ENCODE measurements at regions not wholly inside any gene's neighbourhood (a gene's known extent, or its start where the extent isn't known, plus 50 kb on each side); places are given as distances from the start of the nearest gene placed in this dataset.

DNA sequence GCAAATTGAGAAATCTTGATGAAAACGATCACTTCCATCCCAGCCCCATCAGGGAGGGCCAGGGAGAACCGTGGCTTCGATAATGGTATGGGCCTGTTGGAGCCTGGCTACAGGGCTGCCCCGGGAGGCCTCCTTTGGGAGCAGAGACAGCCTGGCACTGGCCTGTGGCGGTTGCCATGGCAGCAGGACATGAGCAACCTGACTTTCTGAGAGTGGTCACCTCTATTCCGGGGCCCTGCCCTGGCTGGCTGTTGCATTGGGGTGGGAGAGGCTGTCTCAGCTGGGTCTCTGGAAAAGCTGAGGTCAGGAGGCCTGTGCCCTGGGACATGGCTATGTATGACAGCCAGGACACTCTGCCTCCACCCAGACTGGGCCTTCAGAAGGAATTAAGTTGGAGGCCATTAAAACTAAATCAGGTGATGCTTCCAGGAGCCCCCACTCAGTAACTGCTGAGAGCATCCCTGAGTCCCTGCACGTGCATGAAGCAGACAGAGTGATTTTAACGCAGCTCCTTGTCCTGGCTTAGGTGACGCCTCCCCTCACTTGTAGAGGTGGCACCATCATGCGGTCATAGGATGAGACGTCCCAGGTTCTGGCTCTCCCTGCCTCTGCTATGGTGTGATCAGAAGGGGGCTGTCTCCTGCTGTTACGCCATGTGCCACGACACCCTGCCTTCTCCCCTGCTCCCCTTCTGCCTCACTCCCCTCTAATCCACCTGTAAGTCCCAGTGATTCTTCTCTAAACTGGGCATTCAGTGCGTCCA, 126.3 kb downstream of the SLC25A47 start:
- no peaks in the 10 kb centered on the region for H4K20me1 ChIP-seq (ENCODE audit: control insufficient read depth, extremely low read depth, insufficient read depth, low read length)
- H3K27me3 ChIP-seq (ENCODE audit: control insufficient read depth, insufficient read depth, low read length): no peaks in the 10 kb centered on the region
- H3K36me3 ChIP-seq (ENCODE audit: control insufficient read depth, insufficient read depth, low read length): no peaks in the 10 kb centered on the region
- H3K9me3 ChIP-seq (ENCODE audit: control insufficient read depth, insufficient read depth, low read depth, low read length): no peaks in the 10 kb centered on the region
- TF ChIP-seq CTCF (conservative IDR thresholded peaks at IDR 0.05 in 1 of 2, IDR thresholded peaks at IDR 0.05 in 1 of 2; ENCODE audit: low read depth in 1 of 2, low read length in 2 of 2): no peak
- no peak for TF ChIP-seq EZH2 (IDR thresholded peaks at IDR 0.05; ENCODE audit: low read length, missing control alignments)
- H3K27ac ChIP-seq (ENCODE audit: insufficient read depth, low read length): no peak overlapping the region
- no peaks in the 10 kb centered on the region for H3K79me2 ChIP-seq (ENCODE audit: control insufficient read depth, insufficient read depth, low read length)
- H3K4me3 ChIP-seq (replicated peaks in 1 of 4; ENCODE audit: control extremely low read depth in 1 of 4, insufficient read depth in 1 of 4, low read depth in 3 of 4, low read length in 4 of 4): no peak overlapping the region
- no peak for DNase-seq (ENCODE audit: low read depth in 2 of 2)
- no peaks in the 10 kb centered on the region for H3K4me1 ChIP-seq (ENCODE audit: control insufficient read depth, extremely low read depth, insufficient read depth, low read length)
- H3K4me2 ChIP-seq (ENCODE audit: extremely low read depth, insufficient read depth, low read length): no peak overlapping the region
- no peak overlapping the region for H3K9ac ChIP-seq (ENCODE audit: insufficient read depth, low read length)
- H2AFZ ChIP-seq (ENCODE audit: low read length): no peak overlapping the region

DNA sequence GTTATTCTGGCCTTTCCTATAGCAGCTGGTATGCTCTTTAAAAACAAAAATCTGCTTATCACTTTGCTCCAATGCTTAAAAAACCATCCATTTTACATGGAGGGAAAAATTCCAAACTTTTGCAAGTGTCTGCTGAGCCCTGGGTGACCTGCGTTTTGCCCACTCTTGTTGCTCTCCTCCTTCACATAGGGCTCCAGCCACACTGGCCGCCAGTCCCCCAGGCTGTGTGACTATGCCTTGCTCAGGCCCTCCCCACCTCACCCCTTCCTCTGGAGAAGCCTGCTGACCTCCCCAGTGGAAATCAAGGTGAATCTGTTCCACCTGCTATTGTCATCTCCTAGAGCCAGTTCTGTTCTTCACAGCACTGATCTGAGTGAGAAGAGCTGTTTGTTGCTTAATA, 126.9 kb downstream of the SLC25A47 start:
- Histone ChIP-seq H2AFZ (ENCODE audit: low read length) (no peak overlapping the region), H3K79me2 (ENCODE audit: control insufficient read depth, insufficient read depth, low read length) (no peaks in the 10 kb centered on the region), H3K27ac (ENCODE audit: insufficient read depth, low read length) (no peak overlapping the region), H3K27me3 (ENCODE audit: control insufficient read depth, insufficient read depth, low read length) (no peaks in the 10 kb centered on the region), H3K4me1 (ENCODE audit: control insufficient read depth, extremely low read depth, insufficient read depth, low read length) (no peaks in the 10 kb centered on the region), H3K4me2 (ENCODE audit: extremely low read depth, insufficient read depth, low read length) (no peak overlapping the region), H4K20me1 (ENCODE audit: control insufficient read depth, extremely low read depth, insufficient read depth, low read length) (no peaks in the 10 kb centered on the region), H3K36me3 (ENCODE audit: control insufficient read depth, insufficient read depth, low read length) (no peaks in the 10 kb centered on the region), H3K4me3 (replicated peaks in 1 of 4; ENCODE audit: control extremely low read depth in 1 of 4, insufficient read depth in 1 of 4, low read depth in 3 of 4, low read length in 4 of 4) (no peak overlapping the region), H3K9me3 (ENCODE audit: control insufficient read depth, insufficient read depth, low read depth, low read length) (no peaks in the 10 kb centered on the region), H3K9ac (ENCODE audit: insufficient read depth, low read length) (no peak overlapping the region)
- DNase-seq (ENCODE audit: low read depth in 2 of 2): no peak
- TF ChIP-seq EZH2 (IDR thresholded peaks at IDR 0.05; ENCODE audit: low read length, missing control alignments) (no peak), CTCF (conservative IDR thresholded peaks at IDR 0.05 in 1 of 2, IDR thresholded peaks at IDR 0.05 in 1 of 2; ENCODE audit: low read depth in 1 of 2, low read length in 2 of 2) (no peak)

DNA sequence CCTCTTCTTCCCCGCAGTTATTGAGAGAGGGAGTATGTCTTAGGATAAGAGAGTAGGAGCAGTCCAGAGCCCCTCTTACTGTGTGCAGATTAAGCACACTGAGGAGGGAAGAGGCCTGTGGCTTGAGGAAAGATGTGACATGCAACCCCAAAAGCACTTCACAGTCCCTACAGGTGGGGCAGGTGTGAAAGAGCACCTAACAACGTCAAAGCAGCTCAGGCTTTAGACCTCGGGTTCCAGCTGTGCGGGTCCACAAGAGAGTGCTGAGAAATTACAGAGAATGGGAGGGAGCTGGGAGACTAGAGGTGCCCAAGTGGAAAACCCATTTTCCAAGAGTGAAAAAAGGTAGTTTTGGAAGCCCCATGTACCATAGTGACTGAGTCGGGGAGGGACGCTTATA, 127.6 kb downstream of the SLC25A47 start:
- Histone ChIP-seq H3K9ac (ENCODE audit: insufficient read depth, low read length) (no peak overlapping the region), H3K36me3 (ENCODE audit: control insufficient read depth, insufficient read depth, low read length) (no peaks in the 10 kb centered on the region), H3K4me3 (replicated peaks in 1 of 4; ENCODE audit: control extremely low read depth in 1 of 4, insufficient read depth in 1 of 4, low read depth in 3 of 4, low read length in 4 of 4) (no peak overlapping the region), H3K79me2 (ENCODE audit: control insufficient read depth, insufficient read depth, low read length) (no peaks in the 10 kb centered on the region), H3K9me3 (ENCODE audit: control insufficient read depth, insufficient read depth, low read depth, low read length) (no peaks in the 10 kb centered on the region), H4K20me1 (ENCODE audit: control insufficient read depth, extremely low read depth, insufficient read depth, low read length) (no peaks in the 10 kb centered on the region), H3K4me1 (ENCODE audit: control insufficient read depth, extremely low read depth, insufficient read depth, low read length) (no peaks in the 10 kb centered on the region), H3K27ac (ENCODE audit: insufficient read depth, low read length) (no peak overlapping the region), H3K27me3 (ENCODE audit: control insufficient read depth, insufficient read depth, low read length) (no peaks in the 10 kb centered on the region), H3K4me2 (ENCODE audit: extremely low read depth, insufficient read depth, low read length) (no peak overlapping the region), H2AFZ (ENCODE audit: low read length) (no peak overlapping the region)
- TF ChIP-seq CTCF (conservative IDR thresholded peaks at IDR 0.05 in 1 of 2, IDR thresholded peaks at IDR 0.05 in 1 of 2; ENCODE audit: low read depth in 1 of 2, low read length in 2 of 2): no peak
- TF ChIP-seq EZH2 (IDR thresholded peaks at IDR 0.05; ENCODE audit: low read length, missing control alignments): no peak
- DNase-seq (ENCODE audit: low read depth in 2 of 2): no peak

Data from fibroblast of lung (primary cell).